ENCODE measurements at regions not wholly inside any gene's neighbourhood (a gene's known extent, or its start where the extent isn't known, plus 50 kb on each side); places are given as distances from the start of the nearest gene placed in this dataset.
"Not testable (repeated sequence)": the region's sequence is repeated elsewhere in the genome, so short reads cannot be mapped to it uniquely, and the experiment has no call there.

DNA sequence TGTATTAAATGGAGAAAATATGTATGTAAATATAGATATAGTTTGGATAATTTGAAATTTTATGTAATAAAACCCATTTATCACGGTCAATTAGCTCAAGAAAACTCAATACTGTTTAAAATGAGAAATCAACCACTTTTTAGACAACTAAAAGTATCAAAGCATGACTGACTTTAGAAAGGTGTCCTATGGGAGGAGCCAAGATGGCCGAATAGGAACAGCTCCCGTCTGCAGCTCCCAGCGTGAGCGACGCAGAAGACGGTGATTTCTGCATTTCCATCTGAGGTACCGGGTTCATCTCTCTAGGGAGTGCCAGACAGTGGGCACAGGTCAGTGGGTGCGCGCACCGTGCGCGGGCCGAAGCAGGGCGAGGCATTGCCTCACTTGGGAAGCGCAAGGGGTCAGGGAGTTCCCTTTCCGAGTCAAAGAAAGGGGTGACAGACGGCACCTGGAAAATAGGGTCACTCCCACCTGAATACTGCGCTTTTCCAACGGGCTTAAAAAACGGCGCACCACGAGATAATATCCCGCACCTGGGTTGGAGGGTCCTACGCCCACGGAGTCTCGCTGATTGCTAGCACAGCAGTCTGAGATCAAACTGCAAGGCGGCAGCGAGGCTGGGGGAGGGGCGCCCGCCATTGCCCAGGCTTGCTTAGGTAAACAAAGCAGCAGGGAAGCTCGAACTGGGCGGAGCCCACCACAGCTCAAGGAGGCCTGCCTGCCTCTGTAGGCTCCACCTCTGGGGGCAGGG lies 182.8 kb upstream of the NECTIN3 start:
- not testable (repeated sequence) for DNase-seq (ENCODE audit: low spot score)

DNA sequence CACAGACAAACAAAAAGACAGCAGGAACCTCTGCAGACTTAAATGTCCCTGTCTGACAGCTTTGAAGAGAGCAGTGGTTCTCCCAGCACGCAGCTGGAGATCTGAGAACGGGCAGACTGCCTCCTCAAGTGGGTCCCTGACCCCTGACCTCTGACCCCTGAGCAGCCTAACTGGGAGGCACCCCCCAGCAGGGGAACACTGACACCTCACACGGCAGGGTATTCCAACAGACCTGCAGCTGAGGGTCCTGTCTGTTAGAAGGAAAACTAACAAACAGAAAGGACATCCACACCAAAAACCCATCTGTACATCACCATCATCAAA lies 182.3 kb upstream of the NECTIN3 start:
- not testable (repeated sequence) for DNase-seq (ENCODE audit: low spot score)

DNA sequence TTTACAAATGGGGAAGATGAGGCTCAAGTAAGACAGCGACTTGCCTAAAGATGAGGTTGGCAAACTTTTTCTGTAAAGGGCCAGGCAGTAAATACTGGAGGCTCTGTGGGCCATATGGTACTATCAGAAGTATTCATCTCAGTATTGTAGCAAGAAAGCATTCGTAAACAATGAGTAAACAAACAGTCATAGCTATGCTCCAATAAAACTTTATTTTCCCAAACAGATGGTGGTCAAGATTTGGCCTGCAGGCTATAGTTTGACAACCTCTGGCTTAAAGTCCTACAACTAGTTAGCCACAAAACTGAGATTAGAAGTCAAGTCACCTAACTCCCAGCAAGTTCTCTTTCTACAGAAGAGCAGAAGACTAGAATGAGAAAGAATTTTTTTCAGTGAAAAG lies 177.0 kb upstream of the NECTIN3 start:
- no peak for DNase-seq (ENCODE audit: low spot score)

DNA sequence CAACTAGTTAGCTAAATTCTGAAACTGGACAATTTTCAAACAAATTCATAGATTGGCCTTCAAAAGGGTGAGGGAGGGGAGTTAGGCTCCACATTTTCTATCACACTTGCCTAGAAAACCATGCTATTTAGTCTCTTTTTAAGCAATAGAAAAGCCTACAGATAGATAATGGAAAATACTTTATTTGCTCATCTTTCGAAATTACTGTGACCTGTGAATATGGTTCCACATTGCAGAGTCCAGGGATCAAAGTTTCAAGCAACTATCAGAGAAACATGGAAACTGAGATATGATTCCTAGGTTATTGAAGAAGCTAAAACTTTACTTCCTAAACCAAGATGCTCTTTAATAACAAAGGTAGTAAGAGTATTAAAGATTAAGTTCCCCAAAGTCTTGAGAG lies 176.6 kb upstream of the NECTIN3 start:
- DNase-seq (ENCODE audit: low spot score), result no peak

DNA sequence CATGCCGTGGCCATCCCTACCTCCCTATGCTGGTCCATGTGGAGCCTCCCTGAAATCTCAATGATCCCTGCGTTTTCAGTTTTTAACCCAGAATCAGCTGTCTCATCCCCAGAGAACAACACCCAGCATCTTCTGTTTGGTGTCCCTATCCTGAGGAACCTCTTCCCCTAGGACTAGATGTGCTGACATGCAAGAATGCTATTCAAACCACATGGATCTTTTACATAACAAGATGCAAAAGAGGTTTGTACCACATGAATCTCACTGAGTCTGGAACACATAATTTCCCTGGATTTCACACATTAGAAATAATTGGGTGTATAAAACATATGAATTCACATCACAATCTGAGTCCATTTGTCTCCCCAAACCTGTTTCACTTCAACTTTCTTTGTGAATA lies 174.6 kb upstream of the NECTIN3 start:
- DNase-seq (ENCODE audit: low spot score), result no peak

DNA sequence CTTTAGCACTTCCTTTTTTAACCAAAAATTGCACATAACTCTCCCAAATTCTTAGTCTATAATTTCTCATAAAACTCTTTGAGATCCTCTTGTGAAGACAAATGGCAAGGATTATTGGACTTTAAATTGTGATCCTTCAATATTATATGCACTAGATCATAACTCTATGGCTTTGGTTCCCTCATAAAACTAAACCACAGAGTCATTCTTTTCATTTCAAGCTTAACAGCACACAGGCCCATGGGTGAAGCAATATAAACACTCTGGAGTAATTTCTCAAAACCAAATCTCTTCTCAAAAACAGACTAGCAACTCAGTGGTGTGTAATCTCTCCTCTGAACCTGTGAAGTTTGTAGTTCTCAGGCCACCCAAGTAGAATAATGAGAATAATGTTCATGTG lies 171.0 kb upstream of the NECTIN3 start:
- no peak for DNase-seq (ENCODE audit: low spot score)

DNA sequence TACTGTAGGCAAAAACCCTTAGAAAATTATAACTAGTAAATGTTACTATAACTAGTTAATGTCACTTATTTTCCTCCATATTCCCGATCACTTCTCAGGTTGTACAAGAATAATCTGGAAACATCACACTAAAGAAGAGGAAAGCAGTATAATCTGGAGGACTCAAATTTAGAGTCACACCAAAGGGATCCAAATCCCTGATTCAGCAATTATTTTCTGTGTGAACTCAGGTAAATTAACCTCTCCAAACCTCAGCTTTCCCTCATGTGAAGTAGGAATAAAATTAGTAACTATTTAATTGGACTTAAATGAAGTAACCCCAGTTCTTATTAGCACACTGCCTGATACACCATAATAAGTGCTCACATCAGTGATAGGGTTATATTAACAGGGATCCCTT lies 170.1 kb upstream of the NECTIN3 start:
- DNase-seq (ENCODE audit: low spot score), result no peak

DNA sequence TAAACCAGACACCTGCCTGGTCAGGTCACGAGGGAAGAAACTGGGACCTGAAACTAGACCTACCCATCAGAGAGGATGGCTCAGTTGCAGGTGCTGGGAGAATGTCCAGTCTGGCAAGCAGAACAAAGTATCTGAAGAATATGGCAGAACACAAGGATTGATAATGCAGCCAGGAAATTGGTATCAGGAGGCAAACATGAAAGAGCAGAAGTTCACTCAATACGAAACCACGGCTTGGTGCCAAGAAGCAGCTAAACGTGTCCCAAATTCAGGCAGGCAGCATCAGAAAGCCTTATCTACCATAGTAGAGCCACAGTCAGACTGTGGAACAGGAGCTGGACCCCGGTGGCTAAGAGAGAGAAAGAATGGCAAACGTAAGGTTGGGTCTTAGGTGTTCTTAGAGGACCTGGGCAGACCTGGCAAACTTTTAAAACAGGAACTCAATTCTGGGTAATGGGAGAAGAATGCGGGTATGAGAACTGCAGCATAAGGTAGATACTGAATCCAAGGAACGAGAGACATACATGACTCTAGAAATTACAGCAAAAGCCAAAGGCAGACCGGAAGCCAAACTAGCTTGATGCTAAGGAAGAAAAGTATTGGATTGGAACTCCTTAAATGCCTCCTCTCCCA lies 169.0 kb upstream of the NECTIN3 start:
- no peak for DNase-seq (ENCODE audit: low spot score)

DNA sequence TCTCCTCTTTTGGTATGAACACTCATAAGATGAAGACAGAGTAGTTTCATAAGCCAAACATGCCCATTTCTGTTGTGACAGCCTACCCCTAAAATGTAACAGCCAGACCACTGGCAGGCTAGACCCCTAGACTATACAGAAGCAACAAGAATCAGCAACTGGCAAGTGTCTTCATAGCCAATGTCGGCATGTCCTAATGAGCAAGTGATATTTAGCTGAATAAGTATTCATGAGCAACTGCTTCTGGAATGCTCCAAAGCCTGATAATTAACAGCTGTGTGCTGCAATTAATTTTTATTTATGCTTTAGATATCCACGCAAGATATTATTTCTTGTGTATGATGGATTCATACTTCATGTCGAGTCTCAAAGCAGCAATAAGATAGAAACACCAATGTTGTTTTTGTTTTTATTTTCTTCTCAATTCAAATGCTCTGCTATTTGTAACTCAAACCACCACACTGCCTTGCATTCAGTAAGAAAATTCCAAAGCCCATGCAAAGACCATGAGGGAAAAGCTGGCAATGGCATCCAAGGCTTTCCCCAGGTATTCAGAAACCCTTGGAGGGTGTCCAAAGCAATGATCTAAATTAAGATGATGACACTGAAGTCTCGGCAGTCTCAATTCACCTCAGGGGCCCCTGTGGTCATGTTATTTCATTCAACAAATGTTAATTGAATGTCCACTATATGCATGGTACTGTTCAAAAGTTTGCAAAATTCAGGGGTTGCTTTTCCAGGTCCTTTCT lies 167.7 kb upstream of the NECTIN3 start:
- no peak for DNase-seq (ENCODE audit: low spot score)

DNA sequence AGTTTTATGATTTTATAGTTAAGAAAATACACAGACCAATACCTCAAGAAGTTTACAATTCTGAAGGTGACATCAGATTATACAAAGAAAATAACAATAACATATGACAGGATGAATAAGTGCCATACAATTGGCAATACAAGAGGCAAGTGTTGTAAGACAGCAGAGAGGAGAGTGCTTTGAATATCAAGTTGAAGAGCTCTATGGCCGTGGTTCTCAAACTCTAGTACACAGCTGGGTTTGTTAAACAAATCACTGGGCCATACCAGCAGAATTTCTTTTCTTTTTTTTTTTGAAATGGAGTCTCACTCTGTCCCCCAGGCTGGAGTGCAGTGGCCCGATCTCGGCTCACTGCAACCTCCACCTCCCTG lies 167.1 kb upstream of the NECTIN3 start:
- DNase-seq (ENCODE audit: low spot score), result peak; percentile 60

DNA sequence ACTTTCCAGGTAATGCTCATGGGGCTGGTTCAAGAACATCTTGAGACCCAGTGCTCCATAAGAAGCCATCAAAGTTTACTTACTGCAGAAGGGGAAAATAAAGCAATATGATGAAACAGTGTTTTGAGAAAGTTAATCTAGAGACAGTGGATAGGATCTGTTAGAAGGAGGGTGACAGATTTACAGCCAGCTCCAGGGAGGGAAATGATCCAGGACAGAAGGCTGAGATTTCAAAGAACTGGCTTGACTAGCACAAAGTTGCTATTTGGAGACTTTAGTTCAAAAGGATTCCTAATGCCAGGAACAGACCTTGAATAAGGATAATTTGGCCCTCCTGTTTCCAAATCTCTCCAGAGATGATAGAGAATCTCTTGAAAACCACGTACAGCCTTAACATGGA lies 166.5 kb upstream of the NECTIN3 start:
- no peak for DNase-seq (ENCODE audit: low spot score)

DNA sequence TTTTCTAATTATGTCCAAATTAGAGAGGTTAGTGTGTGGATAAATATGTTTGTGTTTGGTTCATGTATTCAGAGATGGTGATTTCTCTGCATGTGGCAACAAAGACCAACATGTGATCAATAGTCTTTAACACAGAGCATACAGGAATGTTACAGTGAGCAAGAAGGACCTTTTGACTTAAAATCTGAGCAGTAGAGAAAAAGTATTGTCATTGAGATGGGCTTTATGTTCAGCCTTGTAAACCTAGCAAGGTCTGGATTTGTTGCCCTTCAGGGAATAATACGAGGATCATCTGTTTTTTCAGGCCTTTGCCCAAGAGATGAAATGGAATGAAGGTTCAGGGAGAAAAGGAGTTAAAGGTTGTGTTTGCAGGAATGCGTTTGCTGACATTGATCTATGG lies 161.8 kb upstream of the NECTIN3 start:
- DNase-seq (ENCODE audit: low spot score), result no peak

DNA sequence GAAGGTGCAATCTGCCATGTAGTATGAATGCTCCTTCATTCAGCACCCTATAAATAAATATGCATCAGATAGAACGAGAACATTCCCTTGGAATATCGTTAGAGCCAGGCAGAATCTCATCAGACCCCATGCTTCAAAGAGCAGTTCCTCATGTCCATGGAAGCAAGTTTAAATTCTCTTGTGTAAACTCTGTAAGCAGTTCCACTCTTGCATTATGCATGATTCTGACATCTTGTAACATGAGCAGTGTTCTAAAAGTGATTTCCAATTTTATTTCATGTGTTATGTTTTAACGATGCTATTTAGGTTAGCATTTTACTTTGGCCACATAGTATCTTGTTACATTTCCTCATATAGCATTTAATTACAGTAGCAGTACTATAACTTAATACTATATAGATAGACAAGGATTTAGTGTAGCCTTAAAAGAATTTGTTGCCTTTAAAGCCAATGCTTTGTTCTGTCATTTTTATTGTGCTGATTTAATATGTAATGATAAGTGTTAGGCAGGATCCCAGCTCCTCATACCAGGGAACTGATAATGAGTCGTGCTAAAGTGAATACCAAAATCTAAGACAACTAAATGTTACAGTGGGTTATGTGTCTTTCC lies 161.2 kb upstream of the NECTIN3 start:
- no peak for DNase-seq (ENCODE audit: low spot score)

DNA sequence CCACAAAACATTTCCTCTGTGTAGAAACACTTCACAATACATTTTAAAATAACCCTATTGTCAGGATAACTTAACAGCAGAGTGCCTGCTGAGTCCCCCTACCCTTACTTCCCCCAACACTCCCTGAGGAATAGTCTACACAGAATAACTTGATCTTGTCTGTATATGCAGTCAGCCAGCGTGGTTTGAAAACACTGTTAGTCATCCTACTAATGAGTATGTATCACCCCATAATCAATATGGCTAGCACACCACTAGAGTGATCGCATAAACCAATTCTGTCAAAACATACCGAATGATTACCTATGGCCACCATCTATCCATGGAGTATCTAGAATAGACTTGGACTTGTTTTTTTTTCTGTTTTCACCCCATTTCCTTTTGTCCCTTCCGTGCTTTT lies 152.7 kb upstream of the NECTIN3 start:
- no peak for DNase-seq (ENCODE audit: low spot score)

DNA sequence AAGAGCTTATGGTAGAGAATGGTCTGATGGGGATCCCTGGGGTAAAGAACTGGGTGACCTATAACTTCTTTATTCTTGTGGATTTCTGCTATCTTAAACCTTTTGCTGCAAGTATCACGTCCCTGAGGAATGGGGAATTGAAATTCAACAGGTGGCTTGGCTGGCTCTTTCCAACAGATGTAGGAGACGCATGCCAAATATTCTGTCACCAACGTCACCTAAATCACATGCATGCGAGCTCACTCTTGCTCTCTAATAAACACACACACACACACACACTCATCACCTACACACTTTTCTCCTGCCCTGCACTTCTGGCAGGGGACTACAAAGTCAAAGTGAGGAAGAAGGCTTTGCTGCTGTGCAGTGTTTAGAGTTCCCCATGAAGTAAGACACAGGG lies 145.8 kb upstream of the NECTIN3 start:
- DNase-seq (ENCODE audit: low spot score), result no peak

DNA sequence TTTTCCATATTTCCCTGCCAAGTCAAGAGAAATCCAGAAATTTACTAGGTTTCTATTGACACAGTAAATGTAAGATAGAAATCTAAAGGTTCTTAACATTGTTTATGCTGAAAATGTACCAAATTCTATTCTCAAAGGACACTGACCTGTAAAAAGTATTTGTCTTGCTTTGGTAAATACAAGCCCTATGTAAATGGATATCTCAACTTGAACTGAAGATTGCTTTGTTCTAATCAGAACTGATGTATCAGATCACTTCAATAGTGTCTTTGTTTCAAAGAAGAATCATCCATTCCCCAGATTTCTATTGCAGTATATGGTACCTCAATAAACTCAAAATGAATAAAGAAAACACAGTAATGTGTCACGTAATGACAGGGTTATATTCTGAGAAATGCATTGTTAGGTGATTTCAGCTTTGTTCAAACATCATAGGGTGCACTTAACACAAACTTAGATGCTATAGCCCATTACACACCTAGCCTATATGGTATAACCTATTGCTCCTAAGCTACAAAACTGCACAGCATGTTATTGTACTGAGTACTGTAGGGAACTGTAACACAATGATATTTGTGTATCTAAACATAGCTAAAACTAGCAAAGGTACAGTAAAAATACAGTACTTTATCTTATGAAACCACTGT lies 143.5 kb upstream of the NECTIN3 start:
- DNase-seq (ENCODE audit: low spot score), result peak; percentile 75

DNA sequence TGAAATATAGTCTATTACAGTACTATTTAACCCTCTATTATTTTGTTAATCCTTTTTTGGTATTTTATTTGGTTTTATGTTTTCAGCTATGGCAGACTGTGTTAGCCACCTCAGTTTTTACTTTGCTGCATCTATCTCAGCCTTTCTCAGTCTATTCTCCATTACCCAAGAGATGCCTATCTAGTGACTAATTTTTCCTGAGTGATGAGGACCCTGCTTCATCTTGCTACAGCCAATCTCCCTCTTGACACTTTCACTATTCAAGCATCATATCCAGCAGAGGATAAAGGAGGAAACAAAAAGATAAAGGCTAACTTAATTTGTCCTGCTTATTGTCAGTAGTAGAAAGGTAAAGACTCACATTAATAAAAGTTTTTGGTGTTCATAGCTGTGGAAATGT lies 141.8 kb upstream of the NECTIN3 start:
- DNase-seq (ENCODE audit: low spot score), result no peak

DNA sequence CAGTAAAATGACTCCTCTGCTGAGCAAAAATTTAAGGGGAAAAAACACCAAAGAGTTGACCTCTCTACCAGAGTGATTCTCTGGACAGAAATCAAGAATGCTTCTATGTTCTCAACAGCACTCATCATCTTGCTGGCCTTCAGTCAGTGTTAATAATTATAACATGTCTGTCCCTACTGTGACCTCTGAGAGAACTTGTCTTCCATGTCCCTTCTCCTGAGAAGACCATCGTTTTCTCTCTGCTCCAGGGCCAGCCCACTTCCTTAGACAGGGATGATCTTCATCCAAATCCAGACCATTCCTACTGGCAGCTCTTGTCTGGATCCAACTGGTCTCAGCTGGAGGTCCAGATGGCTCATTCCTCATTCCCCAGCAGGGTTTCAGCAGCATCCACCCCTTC lies 139.0 kb upstream of the NECTIN3 start:
- no peak for DNase-seq (ENCODE audit: low spot score)

DNA sequence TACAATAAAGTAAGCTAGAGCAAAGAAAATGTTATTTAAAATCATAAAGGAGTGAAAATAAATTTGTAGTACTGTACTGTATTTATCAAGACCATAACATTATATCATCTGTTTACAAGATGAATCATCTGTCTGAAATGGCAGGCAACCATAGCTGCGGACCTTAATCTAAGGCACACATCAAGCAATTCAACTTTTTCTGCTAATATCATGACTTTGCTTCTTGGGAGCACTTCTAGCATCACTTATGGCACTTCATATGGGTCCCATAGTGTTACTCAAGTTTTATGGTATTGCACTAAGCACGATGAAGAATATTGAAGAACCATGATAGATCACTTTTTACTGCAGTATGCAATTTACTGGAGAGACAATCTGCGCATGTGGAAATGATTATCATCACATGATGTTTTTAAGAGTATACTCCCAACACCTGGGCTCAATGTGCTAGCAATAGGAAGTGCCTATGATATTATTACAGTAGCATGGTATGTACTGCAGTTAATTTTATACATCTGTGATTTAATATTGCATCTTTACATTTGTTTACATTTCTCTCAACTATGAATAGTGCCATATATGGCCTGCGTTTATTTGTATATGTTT lies 137.7 kb upstream of the NECTIN3 start:
- DNase-seq (ENCODE audit: low spot score), result no peak

DNA sequence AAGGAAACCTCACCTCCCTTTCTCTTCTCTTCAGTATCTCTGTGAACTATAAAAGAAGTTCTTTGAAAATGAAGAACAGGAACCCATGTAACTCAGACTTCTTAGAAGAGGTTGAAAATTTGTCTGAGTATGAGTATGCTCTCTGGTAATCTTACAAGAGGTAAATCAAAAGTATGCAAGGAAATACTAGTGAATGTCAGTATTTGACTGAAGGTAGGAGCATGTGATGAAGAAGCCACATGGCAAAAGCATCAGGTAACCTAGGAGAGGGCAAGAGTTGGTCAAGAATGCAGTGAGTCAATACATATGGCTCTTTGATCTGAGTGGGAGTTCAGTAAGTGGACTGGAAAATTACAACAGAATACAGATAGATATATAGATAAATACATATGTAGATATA lies 133.0 kb upstream of the NECTIN3 start:
- no peak for DNase-seq (ENCODE audit: low spot score)

DNA sequence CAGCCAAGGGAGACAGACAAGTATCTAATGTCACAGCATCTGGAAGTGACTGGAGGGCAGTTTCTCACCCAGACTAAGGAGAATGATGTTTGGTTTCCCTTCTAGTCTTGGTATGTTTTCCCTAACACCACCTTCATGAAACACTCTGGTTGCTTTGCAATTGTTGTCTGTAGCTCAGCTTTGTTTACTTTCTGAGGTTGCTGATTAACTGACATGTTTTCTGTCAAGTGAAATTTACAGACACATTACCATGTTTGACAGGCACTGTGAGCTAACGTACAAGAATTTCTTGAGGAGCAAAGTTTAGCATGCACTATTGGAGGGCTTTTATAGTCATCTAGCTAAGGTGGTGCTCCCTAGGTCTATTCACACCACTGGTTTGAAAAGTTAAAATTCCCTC lies 131.6 kb upstream of the NECTIN3 start:
- no peak for DNase-seq (ENCODE audit: low spot score)

DNA sequence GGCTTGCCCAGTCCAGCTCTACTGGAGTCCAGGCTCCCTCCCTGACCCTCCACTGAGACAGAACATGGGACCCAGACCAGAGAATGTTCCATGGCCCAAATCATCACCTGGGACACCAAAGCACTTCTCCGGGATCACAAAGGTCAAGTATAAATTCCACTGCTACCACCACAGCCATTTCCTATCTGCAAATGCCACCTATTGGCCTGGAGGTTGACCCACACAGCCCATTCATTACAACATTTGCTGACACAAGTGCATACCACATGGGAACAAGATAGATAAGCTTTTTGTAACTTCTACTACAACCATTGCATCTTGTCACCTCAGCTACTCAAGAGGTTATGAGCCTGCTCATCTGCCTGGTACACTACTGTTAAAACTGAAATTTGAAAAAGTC lies 126.8 kb upstream of the NECTIN3 start:
- DNase-seq (ENCODE audit: low spot score), result no peak
